GM19035 (cell line): ENCODE measurements at regions not wholly inside any gene's neighbourhood (a gene's known extent, or its start where the extent isn't known, plus 50 kb on each side); places are given as distances from the start of the nearest gene placed in this dataset.
"Not testable (repeated sequence)": the region's sequence is repeated elsewhere in the genome, so short reads cannot be mapped to it uniquely, and the experiment has no call there.

Experiments
- ATAC-seq: cut with Tn5 transposase; IDR thresholded peaks from one replicate; pipeline ENCODE4 v1.9.1; 2021; ENCODE audit not compliant: unreplicated experiment

GRCh38 chr16:79377082-79377481 is 223.5 kb downstream of the MAF start:
- not testable (repeated sequence) for ATAC-seq

GRCh38 chr16:79375351-79375750 is 225.2 kb downstream of the MAF start:
- ATAC-seq: no peak

GRCh38 chr16:79372503-79373184 is 227.9 kb downstream of the MAF start:
- ATAC-seq: no peak

- ATAC-seq: no peak
Observed at GRCh38 chr16:79370736-79371135, 229.8 kb downstream of the MAF start.

GRCh38 chr16:79369796-79370195 is 230.7 kb downstream of the MAF start:
- ATAC-seq: no peak

GRCh38 chr16:79367822-79368221 is 232.7 kb downstream of the MAF start:
- ATAC-seq: no peak

GRCh38 chr16:79366635-79367034 is 233.9 kb downstream of the MAF start:
- no peak for ATAC-seq

- no peak for ATAC-seq
Observed at GRCh38 chr16:79365702-79366101, 234.8 kb downstream of the MAF start.

GRCh38 chr16:79363484-79363883 is 237.1 kb downstream of the MAF start:
- ATAC-seq: no peak

- no peak for ATAC-seq
Observed at GRCh38 chr16:79363035-79363434, 237.5 kb downstream of the MAF start.

GRCh38 chr16:79362300-79362970 is 238.1 kb downstream of the MAF start:
- ATAC-seq: no peak

GRCh38 chr16:79361132-79361751 is 239.3 kb downstream of the MAF start:
- no peak for ATAC-seq

- ATAC-seq: no peak
Observed at GRCh38 chr16:79360267-79360666, 240.3 kb downstream of the MAF start.

- no peak for ATAC-seq
Observed at GRCh38 chr16:79359082-79359481, 241.5 kb downstream of the MAF start.

- ATAC-seq: no peak
Observed at GRCh38 chr16:79358188-79358587, 242.3 kb downstream of the MAF start.

- ATAC-seq: no peak
Observed at GRCh38 chr16:79355600-79356358, 244.8 kb downstream of the MAF start.

GRCh38 chr16:79351927-79352326 is 248.6 kb downstream of the MAF start:
- ATAC-seq: no peak

GRCh38 chr16:79349803-79350202 is 250.7 kb downstream of the MAF start:
- ATAC-seq: no peak

- ATAC-seq: no peak
Observed at GRCh38 chr16:79348521-79349306, 251.8 kb downstream of the MAF start.

- ATAC-seq: no peak
Observed at GRCh38 chr16:79347277-79347676, 253.3 kb downstream of the MAF start.

GRCh38 chr16:79339863-79340262 is 260.7 kb downstream of the MAF start:
- no peak for ATAC-seq
